ENCODE measurements at regions not wholly inside any gene's neighbourhood (a gene's known extent, or its start where the extent isn't known, plus 50 kb on each side); places are given as distances from the start of the nearest gene placed in this dataset.

GRCh38 chr14:82546401-82546800, 1012.7 kb upstream of the SEL1L start:
- TF ChIP-seq POLR2A (IDR thresholded peaks at IDR 0.05; ENCODE audit: low read depth, low read length) (no peak), POLR2AphosphoS5 (IDR thresholded peaks at IDR 0.05; ENCODE audit: low read depth, low read length) (no peak)
